GM18502 (cell line): ENCODE measurements at regions not wholly inside any gene's neighbourhood (a gene's known extent, or its start where the extent isn't known, plus 50 kb on each side); places are given as distances from the start of the nearest gene placed in this dataset.

Source experiments
- ATAC-seq: cut with Tn5 transposase; IDR thresholded peaks from one replicate; pipeline ENCODE4 v1.9.1; 2021; ENCODE audit warnings: mild to moderate bottlenecking; ENCODE audit not compliant: unreplicated experiment, poor library complexity

- ATAC-seq, result no peak
Measured at GRCh38 chr3:5068531-5069050, 53.5 kb upstream of the ARL8B start.

- ATAC-seq, result no peak
Measured at GRCh38 chr3:5069627-5070026, 52.5 kb upstream of the ARL8B start.

GRCh38 chr3:5071061-5071460, 51.0 kb upstream of the ARL8B start:
- no peak for ATAC-seq

- ATAC-seq, result no peak
Measured at GRCh38 chr3:5072100-5072816, 49.8 kb upstream of the ARL8B start.
